HG02981 (cell line): ENCODE measurements at regions not wholly inside any gene's neighbourhood (a gene's known extent, or its start where the extent isn't known, plus 50 kb on each side); places are given as distances from the start of the nearest gene placed in this dataset.

Experiments
- ATAC-seq: cut with Tn5 transposase; IDR thresholded peaks from one replicate; pipeline ENCODE4 v1.9.1; 2021; ENCODE audit warnings: mild to moderate bottlenecking, moderate library complexity; ENCODE audit not compliant: unreplicated experiment

GRCh38 chr6:40197371-40197770 is 263.1 kb upstream of the MOCS1 start:
- ATAC-seq, result no peak

DNA sequence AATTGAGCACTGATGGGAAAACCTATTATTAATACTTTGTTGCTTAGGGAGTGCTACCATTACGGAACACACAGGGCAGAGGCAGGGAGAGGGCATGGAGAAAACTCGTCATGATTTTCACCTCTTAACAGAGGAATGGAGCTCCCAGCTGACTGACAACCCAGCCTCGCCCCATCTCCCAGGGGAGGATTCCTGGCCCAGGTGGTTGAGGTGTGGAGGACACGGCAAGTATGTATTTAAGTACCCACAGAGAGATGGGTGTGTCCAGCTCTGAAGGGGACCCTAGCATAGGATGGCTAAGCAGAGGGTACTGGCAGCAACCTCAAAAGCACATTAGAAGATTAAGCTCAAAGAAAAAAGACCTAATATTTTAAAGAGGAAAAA is 261.9 kb upstream of the MOCS1 start:
- no peak for ATAC-seq

DNA sequence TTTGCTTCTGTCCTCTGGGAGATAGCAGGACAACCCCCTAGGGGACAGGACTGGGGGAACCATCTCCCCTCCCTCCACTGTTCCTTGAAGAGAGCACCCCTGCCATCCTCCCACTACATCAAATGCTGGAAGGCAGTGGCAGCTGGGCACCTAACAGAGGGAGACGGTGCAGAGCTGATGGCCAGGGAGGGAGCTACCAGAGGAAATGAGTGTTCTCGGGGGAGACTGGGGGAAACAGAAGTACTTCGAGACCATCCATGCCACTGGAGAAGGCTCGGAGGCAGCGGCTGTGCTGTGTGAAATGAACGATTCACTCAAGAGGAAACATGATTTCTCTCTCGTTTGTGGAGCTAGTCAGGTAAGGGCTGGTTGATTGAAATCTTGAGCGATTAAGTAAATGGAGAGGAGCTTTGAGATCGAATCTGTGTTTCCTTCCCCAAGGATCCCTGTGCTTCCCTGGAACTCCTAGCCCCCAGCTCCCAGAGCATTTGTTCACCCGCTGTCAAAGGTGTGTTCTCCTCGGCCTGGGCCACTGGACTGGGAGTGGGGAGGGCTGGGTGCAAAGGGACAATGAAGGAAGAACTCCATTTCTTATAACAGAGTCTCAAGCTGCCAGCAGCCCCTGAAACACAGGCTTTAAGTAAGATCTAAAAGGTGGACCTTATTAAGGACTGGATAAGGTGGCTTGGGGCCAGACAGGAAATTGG is 261.3 kb upstream of the MOCS1 start:
- no peak for ATAC-seq

DNA sequence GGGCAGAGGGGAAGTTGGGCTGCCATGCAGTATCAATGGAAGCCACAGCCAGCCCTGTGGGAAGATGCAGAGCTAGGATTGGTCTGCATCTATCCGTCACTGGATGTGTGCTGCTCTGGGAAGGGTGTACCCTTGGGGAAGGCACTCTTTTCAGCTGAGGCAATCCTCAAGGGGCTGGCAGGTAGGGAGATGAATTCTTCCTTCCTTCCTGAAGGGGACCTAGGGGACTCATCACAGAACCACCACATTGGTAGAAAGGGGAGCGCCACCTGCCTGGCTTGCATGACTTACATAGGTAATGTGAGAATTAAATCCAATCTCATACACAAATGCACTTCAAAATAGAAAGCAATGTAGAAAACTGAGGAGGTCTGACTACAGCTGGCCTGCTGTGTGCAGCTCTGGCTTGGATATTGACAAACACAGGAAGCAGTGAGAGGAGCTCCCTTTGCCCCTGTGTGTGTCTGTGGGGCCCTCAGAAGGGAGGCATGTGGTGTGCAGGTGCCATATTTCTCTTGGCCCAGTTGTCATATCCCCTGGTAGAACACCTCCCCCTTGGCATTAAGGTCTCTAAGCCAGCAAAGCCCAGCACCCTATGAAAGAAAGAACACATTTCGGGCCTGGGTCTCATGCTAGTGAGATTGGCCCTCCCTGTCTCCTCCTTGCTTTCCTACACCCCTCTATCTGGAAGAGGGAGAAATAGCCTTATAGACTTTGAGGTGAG is 260.3 kb upstream of the MOCS1 start:
- ATAC-seq, result no peak

GRCh38 chr6:40192516-40192915 is 258.3 kb upstream of the MOCS1 start:
- ATAC-seq, result no peak

- ATAC-seq, result no peak
Observed at GRCh38 chr6:40188931-40189330, 254.7 kb upstream of the MOCS1 start.

DNA sequence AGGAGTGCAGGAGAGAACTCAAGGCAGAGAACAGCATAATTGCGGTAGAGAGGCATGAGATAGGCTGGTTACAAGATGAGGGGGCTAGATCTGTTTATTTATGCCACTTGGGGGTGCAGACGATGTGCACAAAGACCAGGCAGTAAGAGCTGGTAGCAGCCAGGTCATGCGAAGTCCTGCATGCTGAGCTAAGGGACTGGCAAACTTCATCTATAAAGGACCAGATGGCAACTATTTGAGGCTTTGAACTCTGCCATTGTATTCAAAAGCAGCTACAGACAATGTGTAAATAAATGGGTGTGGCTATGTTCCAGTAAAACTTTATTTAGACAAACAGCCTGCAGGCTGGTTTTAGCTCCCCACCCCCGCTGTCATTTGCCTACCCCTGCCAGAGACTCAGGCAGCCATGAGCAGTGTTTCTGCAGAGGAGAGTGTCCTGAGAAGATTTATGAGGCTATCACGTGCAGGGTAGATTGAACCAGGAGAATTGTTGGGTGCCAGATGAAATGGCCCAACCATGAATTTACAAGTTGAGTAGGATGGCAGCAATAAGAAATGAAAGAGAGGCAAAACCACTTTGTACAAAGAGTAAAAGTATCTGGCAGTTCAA is 253.4 kb upstream of the MOCS1 start:
- no peak for ATAC-seq

GRCh38 chr6:40185486-40185885 is 251.2 kb upstream of the MOCS1 start:
- ATAC-seq, result no peak

GRCh38 chr6:40183902-40184301 is 249.6 kb upstream of the MOCS1 start:
- ATAC-seq, result no peak

DNA sequence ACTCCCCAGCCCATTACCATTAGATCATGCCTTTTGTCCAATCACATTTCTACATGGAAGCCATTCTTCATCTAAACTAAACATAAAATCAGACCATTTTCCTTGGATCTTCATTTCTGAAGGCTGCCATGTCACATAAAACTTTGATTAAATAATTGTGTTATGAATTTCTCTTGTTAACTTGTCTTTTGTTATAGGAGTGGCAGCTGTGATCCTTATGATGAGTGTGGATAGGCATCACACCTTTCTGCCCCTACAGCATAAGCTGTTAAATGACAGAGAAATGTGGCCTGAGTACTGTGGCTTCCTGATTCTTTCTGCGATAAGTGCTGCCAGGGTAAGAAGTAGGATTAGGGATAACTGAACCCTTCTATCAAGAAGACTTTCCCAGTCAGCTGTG is 247.1 kb upstream of the MOCS1 start:
- ATAC-seq, result no peak

DNA sequence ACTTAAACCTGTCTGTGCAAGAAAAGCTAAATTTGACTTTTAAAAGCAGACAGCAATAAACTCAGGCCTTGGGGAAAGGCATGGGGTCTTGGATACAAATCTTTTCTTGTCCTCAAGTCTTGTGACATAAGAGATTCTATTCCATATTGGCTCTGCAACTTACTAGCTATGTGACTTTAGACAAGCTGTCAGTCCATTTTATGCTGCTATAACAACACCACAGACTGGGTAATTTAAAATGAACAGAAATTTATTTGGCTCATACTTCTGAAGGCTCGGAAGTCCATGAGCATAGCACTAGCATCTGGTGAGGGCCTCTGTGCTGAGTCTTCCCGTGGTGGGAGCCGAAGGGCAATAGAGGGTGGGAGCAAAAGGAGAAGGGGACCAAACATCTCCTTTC is 246.0 kb upstream of the MOCS1 start:
- no peak for ATAC-seq

GRCh38 chr6:40179496-40179895 is 245.2 kb upstream of the MOCS1 start:
- no peak for ATAC-seq

DNA sequence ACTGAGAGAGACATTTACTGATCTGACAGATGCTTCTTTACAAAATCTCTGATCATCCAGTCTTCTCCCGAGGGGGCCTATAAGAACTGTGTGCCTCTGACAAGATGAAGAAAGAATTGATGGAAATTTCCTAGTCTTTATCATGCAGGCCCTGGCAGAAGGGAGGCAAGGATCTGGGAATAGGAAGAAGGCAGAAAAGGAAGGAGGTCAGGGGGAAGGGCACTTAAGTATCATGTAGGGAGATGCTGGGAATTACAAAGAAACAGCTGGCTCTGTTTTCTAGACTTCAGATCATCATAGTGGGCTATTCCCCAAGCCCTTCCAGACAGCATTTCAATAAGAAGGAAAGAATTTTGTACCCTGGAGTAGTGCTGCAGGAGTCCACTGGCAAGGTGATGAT is 243.3 kb upstream of the MOCS1 start:
- ATAC-seq, result no peak

GRCh38 chr6:40176152-40176551 is 241.9 kb upstream of the MOCS1 start:
- no peak for ATAC-seq

- no peak for ATAC-seq
Observed at GRCh38 chr6:40172272-40172671, 238.0 kb upstream of the MOCS1 start.

GRCh38 chr6:40171343-40171742 is 237.1 kb upstream of the MOCS1 start:
- no peak for ATAC-seq

DNA sequence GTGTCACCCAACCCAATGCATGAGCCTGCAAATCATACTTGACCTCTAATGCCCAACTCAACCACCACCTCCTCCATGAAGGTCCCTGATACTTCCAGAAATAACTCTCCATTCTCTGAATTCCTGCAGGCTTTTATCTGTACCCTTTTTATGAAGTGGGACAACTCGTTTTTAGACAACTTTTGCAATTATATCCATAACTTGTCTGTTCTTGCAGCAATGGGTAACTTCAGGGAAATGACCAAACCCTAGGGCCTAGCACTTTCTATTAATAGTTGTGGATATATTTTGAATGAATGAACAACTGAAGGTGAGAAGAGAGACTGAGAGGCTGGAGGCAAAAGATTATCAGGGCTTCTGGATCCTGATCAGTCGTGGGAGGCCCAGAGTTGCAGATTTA is 236.6 kb upstream of the MOCS1 start:
- ATAC-seq, result no peak

- no peak for ATAC-seq
Observed at GRCh38 chr6:40169878-40170277, 235.6 kb upstream of the MOCS1 start.

GRCh38 chr6:40166963-40167362 is 232.7 kb upstream of the MOCS1 start:
- no peak for ATAC-seq

GRCh38 chr6:40165036-40165709 is 230.9 kb upstream of the MOCS1 start:
- no peak for ATAC-seq

- no peak for ATAC-seq
Observed at GRCh38 chr6:40164345-40164755, 230.1 kb upstream of the MOCS1 start.

- ATAC-seq, result no peak
Observed at GRCh38 chr6:40163924-40164323, 229.7 kb upstream of the MOCS1 start.
